NOMO-1 treated with dmso at 0.1 percent for 144 hours (cell line): ENCODE measurements at regions not wholly inside any gene's neighbourhood (a gene's known extent, or its start where the extent isn't known, plus 50 kb on each side); places are given as distances from the start of the nearest gene placed in this dataset.
"Not testable (repeated sequence)": the region's sequence is repeated elsewhere in the genome, so short reads cannot be mapped to it uniquely, and the experiment has no call there.

Source experiments
- DNase-seq: peaks from one replicate; lab custom pipeline; 2025; ENCODE audit not compliant: unreplicated experiment; lab: John Stamatoyannopoulos, UW

GRCh38 chr1:189983166-189983890 is 494.3 kb downstream of the BRINP3 start:
- no peak for DNase-seq

- DNase-seq, result no peak
These were observed 491.1 kb downstream of the BRINP3 start for GRCh38 chr1:189986516-189986915.

GRCh38 chr1:189987509-189987908 is 490.2 kb downstream of the BRINP3 start:
- no peak for DNase-seq

- no peak for DNase-seq
These were observed 484.8 kb downstream of the BRINP3 start for GRCh38 chr1:189992856-189993255.

GRCh38 chr1:190000365-190000872 is 477.2 kb downstream of the BRINP3 start:
- no peak for DNase-seq

GRCh38 chr1:190001187-190001586 is 476.5 kb downstream of the BRINP3 start:
- DNase-seq, result no peak

GRCh38 chr1:190003376-190003775 is 474.3 kb downstream of the BRINP3 start:
- DNase-seq, result no peak

- DNase-seq, result no peak
These were observed 466.1 kb downstream of the BRINP3 start for GRCh38 chr1:190011585-190011984.

GRCh38 chr1:190019151-190019550 is 458.5 kb downstream of the BRINP3 start:
- not testable (repeated sequence) for DNase-seq

GRCh38 chr1:190019717-190020116 is 457.9 kb downstream of the BRINP3 start:
- DNase-seq, result no peak

- no peak for DNase-seq
These were observed 455.0 kb downstream of the BRINP3 start for GRCh38 chr1:190022709-190023108.

- no peak for DNase-seq
These were observed 448.2 kb downstream of the BRINP3 start for GRCh38 chr1:190029441-190029840.

GRCh38 chr1:190043655-190044054 is 434.0 kb downstream of the BRINP3 start:
- no peak for DNase-seq

- no peak for DNase-seq
These were observed 431.4 kb downstream of the BRINP3 start for GRCh38 chr1:190046231-190046630.
